ENCODE measurements at regions not wholly inside any gene's neighbourhood (a gene's known extent, or its start where the extent isn't known, plus 50 kb on each side); places are given as distances from the start of the nearest gene placed in this dataset.

- H3K27me3 ChIP-seq (ENCODE audit: insufficient read depth, low read length), result no peaks in the 10 kb centered on the region
- no peak overlapping the region for H3K9ac ChIP-seq (ENCODE audit: low read length)
- H3K79me1 ChIP-seq (ENCODE audit: low read length), result peaks cover 2% of the 10 kb centered on the region
- H3K9me3 ChIP-seq (ENCODE audit: insufficient read depth, low read depth, low read length), result no peaks in the 10 kb centered on the region
- H3K27ac ChIP-seq (ENCODE audit: low read depth, low read length), result no peak overlapping the region
- no peak overlapping the region for H3K4me2 ChIP-seq (ENCODE audit: low read length)
- H4K12ac ChIP-seq (ENCODE audit: low read depth, low read length), result no peak overlapping the region
- H4K8ac ChIP-seq (ENCODE audit: low read depth, low read length), result no peak overlapping the region
- no peak overlapping the region for H2BK5ac ChIP-seq (ENCODE audit: low read depth, low read length, poor library complexity)
- no peak overlapping the region for H2BK12ac ChIP-seq (ENCODE audit: low read length)
- H3K18ac ChIP-seq (ENCODE audit: low read length), result no peak overlapping the region
- no peaks in the 10 kb centered on the region for H3K79me2 ChIP-seq (ENCODE audit: control insufficient read depth, insufficient read depth, low read length, poor library complexity)
- no peak overlapping the region for H2AK5ac ChIP-seq (ENCODE audit: low read length)
- DNase-seq, result no peak
- H4K91ac ChIP-seq (ENCODE audit: low read depth, low read length), result no peak overlapping the region
- H3K4ac ChIP-seq (ENCODE audit: low read depth, low read length), result no peak overlapping the region
- H2BK120ac ChIP-seq (ENCODE audit: insufficient read depth, low read length, poor library complexity), result no peak overlapping the region
- no peak overlapping the region for H3K14ac ChIP-seq (ENCODE audit: low read length)
- no peak overlapping the region for H2AFZ ChIP-seq (ENCODE audit: insufficient read depth, low read length, poor library complexity)
- H3K4me3 ChIP-seq (ENCODE audit: low read depth, low read length), result no peak overlapping the region
- H3K4me1 ChIP-seq (ENCODE audit: control insufficient read depth in 1 of 2, insufficient read depth in 2 of 2, low read length in 2 of 2), result peaks cover 4 to 7% of the 10 kb centered on the region in 2 experiments
- H3K36me3 ChIP-seq (ENCODE audit: control insufficient read depth in 1 of 2, insufficient read depth in 2 of 2, low read length in 2 of 2), result no peaks in the 10 kb centered on the region
- H3K23ac ChIP-seq (ENCODE audit: low read length), result no peak overlapping the region
Observed at GRCh38 chrX:69022430-69022829, 142.8 kb downstream of the PJA1 start.

DNA sequence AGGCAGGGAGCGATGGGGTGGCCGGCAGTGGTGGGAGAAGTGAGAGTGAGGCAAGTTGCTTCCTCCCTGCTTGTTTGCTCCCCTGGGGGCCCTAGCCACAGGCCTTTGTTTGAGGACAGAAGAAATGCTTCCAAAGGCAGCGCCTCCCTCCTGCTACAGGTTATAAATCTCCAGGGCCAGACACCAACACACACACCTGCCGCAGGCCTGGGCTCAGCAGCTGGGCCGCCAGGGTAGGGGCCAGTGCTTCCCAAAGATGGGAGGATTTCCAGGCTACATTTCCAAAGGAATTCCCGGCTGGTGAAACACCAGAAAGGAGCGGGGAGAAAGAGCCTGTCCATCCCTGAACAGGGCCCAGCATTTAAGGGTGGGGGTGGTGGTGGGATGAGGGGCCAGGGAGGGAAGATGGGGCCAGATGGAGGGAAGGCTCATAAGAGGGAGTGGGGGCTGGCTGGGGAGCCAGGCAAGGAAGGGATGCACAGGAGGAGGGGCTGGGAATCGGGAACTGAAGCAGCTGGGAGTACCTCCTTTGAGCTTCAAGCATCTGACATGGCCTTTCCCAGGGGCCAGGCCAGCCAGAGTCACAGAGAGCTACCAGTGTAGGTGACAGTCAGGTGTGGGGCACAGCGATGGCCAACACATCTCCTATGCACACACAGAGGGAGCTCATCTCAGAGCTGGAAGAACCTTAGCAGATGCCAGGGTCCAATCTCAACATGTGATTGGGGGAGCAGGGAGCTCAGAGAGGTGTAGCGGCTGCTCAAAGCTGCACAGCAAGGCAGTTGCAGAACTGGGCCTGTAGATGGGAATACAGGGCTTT, 143.9 kb downstream of the PJA1 start:
- no peak overlapping the region for H3K27ac ChIP-seq (ENCODE audit: low read depth, low read length)
- no peaks in the 10 kb centered on the region for H3K79me2 ChIP-seq (ENCODE audit: control insufficient read depth, insufficient read depth, low read length, poor library complexity)
- no peaks in the 10 kb centered on the region for H3K36me3 ChIP-seq (ENCODE audit: control insufficient read depth in 1 of 2, insufficient read depth in 2 of 2, low read length in 2 of 2)
- no peak overlapping the region for H3K18ac ChIP-seq (ENCODE audit: low read length)
- H3K4me1 ChIP-seq (ENCODE audit: control insufficient read depth in 1 of 2, insufficient read depth in 2 of 2, low read length in 2 of 2), result peaks cover 0 to 2% of the 10 kb centered on the region in 2 experiments
- no peaks in the 10 kb centered on the region for H3K79me1 ChIP-seq (ENCODE audit: low read length)
- no peaks in the 10 kb centered on the region for H3K9me3 ChIP-seq (ENCODE audit: insufficient read depth, low read depth, low read length)
- no peak overlapping the region for H3K4ac ChIP-seq (ENCODE audit: low read depth, low read length)
- no peak overlapping the region for H4K91ac ChIP-seq (ENCODE audit: low read depth, low read length)
- no CpG with 5 or more reads among the region's 10 CpGs for WGBS (ENCODE audit: extremely low coverage, insufficient coverage, insufficient read length)
- no peak overlapping the region for H3K14ac ChIP-seq (ENCODE audit: low read length)
- no peak overlapping the region for H2BK5ac ChIP-seq (ENCODE audit: low read depth, low read length, poor library complexity)
- no peak overlapping the region for H2AK5ac ChIP-seq (ENCODE audit: low read length)
- no peak overlapping the region for H3K9ac ChIP-seq (ENCODE audit: low read length)
- no peak overlapping the region for H2BK120ac ChIP-seq (ENCODE audit: insufficient read depth, low read length, poor library complexity)
- no peak overlapping the region for H4K8ac ChIP-seq (ENCODE audit: low read depth, low read length)
- H3K4me3 ChIP-seq (ENCODE audit: low read depth, low read length), result no peak overlapping the region
- DNase-seq, result no peak
- H3K4me2 ChIP-seq (ENCODE audit: low read length), result no peak overlapping the region
- no peak overlapping the region for H2AFZ ChIP-seq (ENCODE audit: insufficient read depth, low read length, poor library complexity)
- H4K12ac ChIP-seq (ENCODE audit: low read depth, low read length), result no peak overlapping the region
- H3K27me3 ChIP-seq (ENCODE audit: insufficient read depth, low read length), result no peaks in the 10 kb centered on the region
- H3K23ac ChIP-seq (ENCODE audit: low read length), result no peak overlapping the region
- H2BK12ac ChIP-seq (ENCODE audit: low read length), result no peak overlapping the region

- Histone ChIP-seq H2AK5ac (ENCODE audit: low read length) (no peak overlapping the region), H3K27ac (ENCODE audit: low read depth, low read length) (no peak overlapping the region), H3K14ac (ENCODE audit: low read length) (no peak overlapping the region), H2BK120ac (ENCODE audit: insufficient read depth, low read length, poor library complexity) (no peak overlapping the region), H2BK12ac (ENCODE audit: low read length) (no peak overlapping the region), H4K8ac (ENCODE audit: low read depth, low read length) (no peak overlapping the region), H3K4me2 (ENCODE audit: low read length) (no peak overlapping the region), H3K4me3 (ENCODE audit: low read depth, low read length) (no peak overlapping the region), H3K23ac (ENCODE audit: low read length) (no peak overlapping the region), H2AFZ (ENCODE audit: insufficient read depth, low read length, poor library complexity) (no peak overlapping the region), H3K18ac (ENCODE audit: low read length) (no peak overlapping the region), H3K9me3 (ENCODE audit: insufficient read depth, low read depth, low read length) (no peaks in the 10 kb centered on the region), H3K4ac (ENCODE audit: low read depth, low read length) (no peak overlapping the region), H3K4me1 (ENCODE audit: control insufficient read depth in 1 of 2, insufficient read depth in 2 of 2, low read length in 2 of 2) (peaks cover 0 to 2% of the 10 kb centered on the region in 2 experiments), H4K12ac (ENCODE audit: low read depth, low read length) (no peak overlapping the region), H3K79me1 (ENCODE audit: low read length) (no peaks in the 10 kb centered on the region), H3K27me3 (ENCODE audit: insufficient read depth, low read length) (no peaks in the 10 kb centered on the region), H3K9ac (ENCODE audit: low read length) (no peak overlapping the region), H2BK5ac (ENCODE audit: low read depth, low read length, poor library complexity) (no peak overlapping the region), H3K79me2 (ENCODE audit: control insufficient read depth, insufficient read depth, low read length, poor library complexity) (no peaks in the 10 kb centered on the region), H3K36me3 (ENCODE audit: control insufficient read depth in 1 of 2, insufficient read depth in 2 of 2, low read length in 2 of 2) (no peaks in the 10 kb centered on the region), H4K91ac (ENCODE audit: low read depth, low read length) (no peak overlapping the region)
- DNase-seq, result no peak
- no CpG with 5 or more reads among the region's 3 CpGs for WGBS (ENCODE audit: extremely low coverage, insufficient coverage, insufficient read length)
Observed at GRCh38 chrX:69020316-69020715, 144.9 kb downstream of the PJA1 start.

DNA sequence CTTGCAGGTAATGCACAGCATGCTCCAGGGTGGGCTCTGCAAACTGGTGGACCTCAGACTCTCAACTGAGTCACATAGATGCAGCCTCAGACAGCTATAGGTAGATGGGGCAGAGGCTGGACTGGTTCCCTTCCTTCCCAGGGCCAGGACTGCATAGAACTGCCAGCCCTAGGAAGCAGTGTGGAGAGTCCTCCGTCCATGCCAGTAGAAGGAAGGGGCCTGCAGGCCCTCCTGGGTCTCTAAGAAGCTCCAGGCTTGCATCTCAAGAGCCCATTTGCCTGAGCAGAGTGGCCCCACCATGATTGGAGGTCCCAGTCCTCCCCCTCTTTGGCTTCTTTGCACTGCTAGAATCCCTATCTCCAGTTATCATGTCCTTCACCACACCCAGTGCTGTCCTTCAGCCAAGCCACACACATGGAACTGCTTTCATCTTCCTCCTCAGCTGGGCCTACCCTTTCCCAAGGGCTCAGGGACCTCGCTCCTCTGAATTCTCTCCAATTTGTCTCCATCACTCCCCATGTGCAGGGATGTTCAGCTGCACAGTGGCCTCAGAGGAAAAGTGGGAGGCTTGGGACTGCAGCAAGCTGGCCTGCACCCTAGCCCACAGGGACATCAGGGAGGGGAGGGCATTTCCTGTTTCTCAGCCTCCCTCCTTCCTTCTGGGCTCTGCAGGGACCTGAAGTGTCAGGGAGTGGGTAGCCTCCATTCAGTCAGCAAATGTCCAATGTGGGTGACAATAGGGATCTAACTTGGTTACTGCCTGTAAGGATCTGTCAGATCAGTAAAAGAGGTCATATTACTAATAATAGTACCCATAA, 146.0 kb downstream of the PJA1 start:
- Histone ChIP-seq H2AFZ (ENCODE audit: insufficient read depth, low read length, poor library complexity) (no peak overlapping the region), H3K23ac (ENCODE audit: low read length) (no peak overlapping the region), H3K36me3 (ENCODE audit: control insufficient read depth in 1 of 2, insufficient read depth in 2 of 2, low read length in 2 of 2) (no peaks in the 10 kb centered on the region), H4K91ac (ENCODE audit: low read depth, low read length) (no peak overlapping the region), H3K4ac (ENCODE audit: low read depth, low read length) (no peak overlapping the region), H2BK12ac (ENCODE audit: low read length) (no peak overlapping the region), H2AK5ac (ENCODE audit: low read length) (no peak overlapping the region), H3K27me3 (ENCODE audit: insufficient read depth, low read length) (no peaks in the 10 kb centered on the region), H4K12ac (ENCODE audit: low read depth, low read length) (no peak overlapping the region), H3K27ac (ENCODE audit: low read depth, low read length) (no peak overlapping the region), H3K9ac (ENCODE audit: low read length) (no peak overlapping the region), H3K14ac (ENCODE audit: low read length) (no peak overlapping the region), H4K8ac (ENCODE audit: low read depth, low read length) (no peak overlapping the region), H3K79me1 (ENCODE audit: low read length) (no peaks in the 10 kb centered on the region), H3K4me3 (ENCODE audit: low read depth, low read length) (no peak overlapping the region), H3K4me1 (ENCODE audit: control insufficient read depth in 1 of 2, insufficient read depth in 2 of 2, low read length in 2 of 2) (no peaks in the 10 kb centered on the region), H2BK5ac (ENCODE audit: low read depth, low read length, poor library complexity) (no peak overlapping the region), H3K18ac (ENCODE audit: low read length) (no peak overlapping the region), H3K79me2 (ENCODE audit: control insufficient read depth, insufficient read depth, low read length, poor library complexity) (no peaks in the 10 kb centered on the region), H3K9me3 (ENCODE audit: insufficient read depth, low read depth, low read length) (no peaks in the 10 kb centered on the region), H3K4me2 (ENCODE audit: low read length) (no peak overlapping the region), H2BK120ac (ENCODE audit: insufficient read depth, low read length, poor library complexity) (no peak overlapping the region)
- DNase-seq, result no peak
- WGBS (ENCODE audit: extremely low coverage, insufficient coverage, insufficient read length), result no CpG with 5 or more reads among the region's 2 CpGs
